PC-3 (cell line): ENCODE measurements at regions not wholly inside any gene's neighbourhood (a gene's known extent, or its start where the extent isn't known, plus 50 kb on each side); places are given as distances from the start of the nearest gene placed in this dataset.

Experiments used
- CTCF ChIP-seq: fragments of 300-600 bp; sonication (generic); conservative IDR thresholded peaks from 2 replicates; pipeline ENCODE4 v1.5.1; 2017; ENCODE audit warnings: antibody characterized with exemption, low read depth, mild to moderate bottlenecking, low read length
- EZH2 ChIP-seq: fragments of 300-600 bp; sonication (generic); IDR thresholded peaks from one replicate; pipeline ENCODE4 v1.6.1; 2017; ENCODE audit warnings: antibody characterized with exemption, mild to moderate bottlenecking, low read length; ENCODE audit not compliant: unreplicated experiment

DNA sequence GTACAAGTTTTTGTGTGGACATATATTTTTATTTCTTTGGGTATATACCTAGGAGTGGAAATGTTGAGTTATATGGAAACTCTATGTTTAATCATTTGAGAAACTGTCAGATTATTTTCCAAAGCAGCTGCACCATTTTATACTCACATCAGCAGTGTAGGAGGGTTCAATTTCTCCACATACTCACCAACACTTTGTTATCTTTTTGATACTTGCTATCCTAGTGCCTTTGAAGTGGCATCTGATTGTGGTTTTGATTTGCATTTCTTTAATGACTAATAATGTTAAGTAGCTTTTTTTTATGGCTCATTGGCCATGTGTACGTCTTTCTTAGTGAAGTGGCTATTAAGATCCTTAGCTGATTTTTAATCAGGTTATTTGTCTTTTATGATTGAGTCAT, 64.7 kb upstream of the SLC8A1 start:
- TF ChIP-seq CTCF (no peak), EZH2 (no peak)
